ENCODE measurements at regions not wholly inside any gene's neighbourhood (a gene's known extent, or its start where the extent isn't known, plus 50 kb on each side); places are given as distances from the start of the nearest gene placed in this dataset.
"Not testable (repeated sequence)": the region's sequence is repeated elsewhere in the genome, so short reads cannot be mapped to it uniquely, and the experiment has no call there.

DNA sequence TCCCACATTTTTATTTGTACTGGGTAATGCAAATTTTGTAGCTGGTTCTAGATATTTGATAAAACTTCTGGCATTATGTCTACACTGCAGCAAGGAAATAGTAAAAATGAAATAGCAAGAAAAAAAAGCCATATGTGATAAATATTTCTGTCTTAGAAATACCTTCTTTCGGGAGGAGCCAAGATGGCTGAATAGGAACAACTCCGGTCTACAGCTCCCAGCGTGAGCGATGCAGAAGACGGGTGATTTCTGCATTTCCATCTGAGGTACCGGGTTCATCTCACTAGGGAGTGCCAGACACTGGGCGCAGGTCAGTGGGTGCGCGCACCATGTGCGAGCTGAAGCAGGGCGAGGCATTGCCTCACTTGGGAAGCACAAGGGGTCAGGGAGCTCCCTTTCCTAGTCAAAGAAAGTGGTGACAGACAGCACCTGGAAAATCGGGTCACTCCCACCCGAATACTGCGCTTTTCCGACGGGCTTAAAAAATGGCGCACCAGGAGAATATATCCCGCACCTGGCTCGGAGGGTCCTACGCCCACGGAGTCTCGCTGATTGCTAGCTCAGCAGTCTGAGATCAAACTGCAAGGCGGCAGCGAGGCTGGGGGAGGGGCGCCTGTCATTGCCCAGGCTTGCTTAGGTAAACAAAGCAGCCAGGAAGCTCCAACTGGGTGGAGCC is 461.4 kb downstream of the ZWINT start:
- DNase-seq, result not testable (repeated sequence)

DNA sequence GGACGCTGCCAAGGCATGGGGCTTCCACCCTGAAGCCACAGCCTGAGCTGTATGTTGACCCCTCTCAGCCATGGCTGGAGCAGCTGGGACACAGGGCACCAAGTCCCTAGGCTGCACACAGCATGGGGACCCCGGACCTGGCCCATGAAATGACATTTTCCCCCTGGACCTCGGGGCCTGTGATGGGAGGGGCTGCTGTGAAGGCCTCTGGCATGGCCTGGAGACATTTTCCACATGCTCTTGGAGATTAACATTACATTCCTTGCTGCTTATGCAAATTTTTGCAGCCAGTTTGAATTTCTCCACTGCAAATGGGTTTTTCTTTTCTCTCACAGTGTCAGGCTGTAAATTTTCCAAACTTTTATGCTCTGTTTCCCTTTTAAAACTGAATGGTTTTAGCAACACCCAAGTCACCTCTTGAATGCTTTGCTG is 463.6 kb downstream of the ZWINT start:
- peak; percentile 55 for DNase-seq

DNA sequence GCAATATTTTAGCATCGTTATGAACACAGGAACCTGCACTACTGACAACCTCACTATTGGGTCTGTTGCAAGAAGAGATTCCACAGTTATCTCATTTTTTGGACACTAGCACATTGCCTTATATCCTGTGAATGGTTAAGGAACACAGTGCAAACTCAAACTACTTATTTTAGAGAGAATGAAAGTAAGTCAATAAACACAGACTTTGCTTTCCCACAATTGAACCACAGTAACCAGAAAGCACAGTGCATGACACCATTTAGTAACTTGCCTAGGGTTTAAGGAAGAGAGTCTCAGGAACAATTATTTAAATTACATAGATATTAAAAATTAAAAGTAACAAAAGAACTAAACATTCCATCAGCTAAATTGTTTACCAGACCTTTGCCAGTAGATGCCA is 468.8 kb downstream of the ZWINT start:
- no peak for DNase-seq

DNA sequence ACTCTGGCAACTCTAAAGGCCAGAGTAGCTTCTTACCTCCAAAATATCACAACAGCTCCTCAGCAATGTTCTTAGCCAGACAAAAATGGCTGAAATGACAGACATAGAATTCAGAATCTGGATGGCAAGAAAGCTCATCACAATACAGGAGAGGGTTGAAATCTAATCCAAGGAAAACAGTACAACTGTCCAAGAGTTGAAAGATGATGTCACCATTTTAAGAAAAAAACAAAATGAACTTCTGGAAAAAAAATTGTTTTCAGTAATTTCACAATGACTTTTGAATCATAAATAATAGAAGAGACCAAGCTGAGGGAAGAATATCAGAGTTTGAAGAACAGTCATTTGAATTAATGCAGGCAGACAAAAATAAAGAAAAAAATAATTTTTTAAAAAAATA is 479.5 kb downstream of the ZWINT start:
- no peak for DNase-seq

DNA sequence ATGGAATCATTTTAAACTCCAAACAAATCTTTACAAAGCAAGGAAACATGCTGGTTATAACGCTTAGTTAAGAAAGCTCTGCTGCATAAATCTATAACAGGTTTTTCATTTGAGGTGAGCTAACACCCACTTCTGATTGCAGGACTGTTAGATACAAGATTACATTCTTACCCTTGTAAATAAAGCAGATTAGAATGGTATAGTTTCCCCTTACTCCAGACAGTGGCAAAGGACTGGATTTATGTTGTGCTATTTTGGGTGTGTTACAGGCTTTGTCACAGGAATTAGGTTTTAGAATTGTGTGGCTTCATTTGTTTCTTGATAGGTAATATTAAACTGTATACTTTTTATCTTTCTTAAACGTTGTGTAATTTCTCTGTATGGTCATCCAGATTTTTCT is 487.6 kb downstream of the ZWINT start:
- DNase-seq, result no peak

DNA sequence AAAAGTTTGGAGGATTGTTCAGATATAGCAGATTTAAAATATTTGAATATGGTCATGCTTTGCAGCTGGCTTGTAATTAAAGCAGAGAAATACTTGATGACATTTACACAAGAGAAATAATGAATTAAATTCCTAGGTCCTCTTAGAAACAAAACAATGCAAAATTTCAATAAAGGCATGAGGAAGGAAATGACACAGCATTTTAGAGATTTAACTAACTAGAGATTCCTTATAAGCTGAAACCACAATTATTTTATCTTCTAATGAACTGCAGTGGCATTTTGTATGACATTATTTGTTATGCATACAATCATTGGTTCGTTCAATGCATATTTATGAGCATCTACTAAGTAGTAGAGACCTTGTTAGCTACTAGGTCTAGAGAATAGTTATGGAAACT is 490.9 kb downstream of the ZWINT start:
- no peak for DNase-seq

DNA sequence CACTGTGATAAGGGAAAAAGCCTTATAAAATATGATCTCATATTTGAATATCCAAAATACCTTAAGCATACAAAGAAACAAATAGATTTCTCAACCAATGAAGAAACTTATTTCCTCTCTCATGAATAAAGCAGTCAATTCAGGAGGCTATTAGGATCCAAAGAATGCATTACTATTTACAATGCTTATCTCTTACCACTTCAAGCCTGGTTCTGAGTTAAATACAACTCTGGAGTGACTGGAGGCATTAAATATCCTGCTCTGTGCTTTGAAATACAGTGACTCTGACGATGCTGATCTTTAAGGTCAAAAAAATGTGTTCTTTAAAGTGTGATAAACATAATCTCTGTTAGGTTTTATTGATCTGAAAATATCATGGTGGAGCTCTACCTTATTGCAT is 493.2 kb downstream of the ZWINT start:
- no peak for DNase-seq

DNA sequence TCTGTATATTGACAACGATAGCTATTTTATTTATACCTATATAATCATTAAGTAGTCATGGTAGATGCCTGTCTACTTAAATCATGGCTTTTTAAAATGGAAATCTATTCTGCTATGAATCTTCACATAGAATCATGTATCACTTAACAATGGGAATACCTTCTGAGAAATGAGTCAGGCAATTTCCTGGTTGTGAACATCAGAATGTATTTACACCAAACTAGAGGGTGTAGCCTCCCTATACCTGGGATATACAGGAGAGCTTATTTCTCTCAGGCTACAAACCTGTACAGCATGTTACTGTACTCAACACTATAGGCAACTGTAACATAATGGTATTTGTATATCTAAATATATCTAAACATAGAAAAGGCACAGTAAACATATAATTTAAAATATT is 502.3 kb downstream of the ZWINT start:
- no peak for DNase-seq

DNA sequence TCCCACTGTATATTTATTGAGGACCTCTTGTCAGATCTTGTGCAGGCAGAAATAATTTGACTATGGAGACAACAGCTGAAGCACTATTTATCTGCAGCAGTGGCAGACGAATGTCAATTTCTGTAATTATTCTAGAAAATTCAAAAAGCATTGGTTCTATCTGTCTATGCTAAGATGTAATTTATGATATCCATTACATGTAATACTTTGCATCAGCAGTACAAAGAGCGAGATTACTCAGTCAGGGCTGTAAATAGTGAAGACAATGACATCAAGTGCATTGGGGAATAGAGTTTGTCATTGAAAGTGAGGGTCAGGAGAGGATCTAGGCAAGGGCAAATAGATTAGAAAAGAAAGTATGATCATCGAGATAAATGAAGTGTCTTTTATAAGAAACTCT is 508.2 kb downstream of the ZWINT start:
- DNase-seq, result no peak

DNA sequence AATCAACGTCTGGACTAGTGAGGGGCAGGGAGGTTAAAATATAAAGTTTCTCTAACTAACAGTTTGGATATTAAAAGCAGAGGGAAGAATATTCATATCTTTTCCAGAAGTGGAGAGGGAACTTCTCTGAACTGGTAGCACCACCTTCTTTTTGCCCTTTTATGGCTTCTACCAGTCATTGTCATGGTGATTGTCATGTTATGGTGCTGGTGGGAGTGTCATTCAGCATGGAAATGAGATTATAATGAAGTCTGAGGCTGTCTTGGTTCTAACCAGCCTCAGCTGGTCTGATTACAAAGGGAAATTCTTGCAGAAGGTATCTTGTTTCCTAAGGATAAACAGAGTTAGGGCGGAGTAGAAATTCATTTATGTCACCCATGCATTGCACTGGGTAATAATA is 523.8 kb downstream of the ZWINT start:
- DNase-seq, result no peak

DNA sequence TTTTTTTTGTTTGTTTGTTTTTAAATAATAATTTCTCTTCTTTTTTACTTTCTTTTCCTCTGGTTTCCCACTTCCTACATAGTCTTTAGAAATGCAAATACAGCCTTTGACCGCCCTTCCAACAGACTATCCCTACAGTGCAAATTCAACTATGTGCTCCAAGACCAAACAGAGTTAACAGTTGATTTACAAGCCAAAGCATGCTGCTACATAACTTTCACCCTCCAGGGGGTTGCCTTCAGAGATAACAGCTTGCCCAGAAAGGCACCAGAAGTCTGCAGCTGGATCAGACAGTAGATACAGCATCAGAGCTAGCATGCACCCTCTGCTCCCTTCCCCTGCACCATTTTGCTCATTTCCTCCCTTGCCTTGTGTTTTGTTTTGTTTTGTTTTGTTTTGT is 539.0 kb downstream of the ZWINT start:
- DNase-seq, result no peak

DNA sequence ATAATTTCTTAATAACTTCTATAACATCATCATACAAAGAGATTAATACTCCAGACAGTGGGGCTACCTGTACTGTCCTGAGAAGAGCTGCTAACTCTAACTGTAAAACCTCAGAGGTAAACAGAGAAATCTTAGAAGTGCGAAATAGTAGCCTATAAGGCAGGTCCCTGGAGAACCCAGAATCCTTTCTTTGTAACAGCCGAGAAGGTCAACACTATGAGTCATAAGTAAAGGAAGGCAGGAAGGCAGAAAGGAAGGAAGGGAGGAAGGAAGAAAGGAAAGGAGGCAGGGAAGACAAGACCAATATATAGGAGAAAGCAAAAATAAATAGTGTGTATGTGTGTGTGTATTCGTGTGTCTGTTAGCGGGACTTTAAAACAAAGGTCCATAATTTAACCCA is 540.6 kb downstream of the ZWINT start:
- no peak for DNase-seq

DNA sequence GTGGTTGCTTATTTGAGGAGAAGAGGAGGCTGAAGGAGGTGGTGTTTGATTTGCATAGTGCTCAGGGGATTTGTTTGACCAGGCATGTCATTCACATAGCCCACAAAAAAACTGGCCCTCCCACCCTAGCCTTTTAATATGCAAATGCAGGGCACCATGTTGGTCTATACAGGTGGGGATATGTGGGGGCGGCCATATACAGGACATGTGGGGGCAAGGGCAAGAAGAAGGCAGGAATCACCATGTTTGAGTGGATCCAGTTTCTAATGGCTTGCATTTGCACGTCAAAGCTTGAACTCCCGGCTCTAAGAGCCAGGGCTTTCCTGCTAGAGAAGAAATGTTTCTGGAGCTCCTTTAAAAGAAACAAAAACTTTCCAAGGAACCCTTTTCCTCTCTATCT is 541.0 kb downstream of the ZWINT start:
- DNase-seq, result no peak

DNA sequence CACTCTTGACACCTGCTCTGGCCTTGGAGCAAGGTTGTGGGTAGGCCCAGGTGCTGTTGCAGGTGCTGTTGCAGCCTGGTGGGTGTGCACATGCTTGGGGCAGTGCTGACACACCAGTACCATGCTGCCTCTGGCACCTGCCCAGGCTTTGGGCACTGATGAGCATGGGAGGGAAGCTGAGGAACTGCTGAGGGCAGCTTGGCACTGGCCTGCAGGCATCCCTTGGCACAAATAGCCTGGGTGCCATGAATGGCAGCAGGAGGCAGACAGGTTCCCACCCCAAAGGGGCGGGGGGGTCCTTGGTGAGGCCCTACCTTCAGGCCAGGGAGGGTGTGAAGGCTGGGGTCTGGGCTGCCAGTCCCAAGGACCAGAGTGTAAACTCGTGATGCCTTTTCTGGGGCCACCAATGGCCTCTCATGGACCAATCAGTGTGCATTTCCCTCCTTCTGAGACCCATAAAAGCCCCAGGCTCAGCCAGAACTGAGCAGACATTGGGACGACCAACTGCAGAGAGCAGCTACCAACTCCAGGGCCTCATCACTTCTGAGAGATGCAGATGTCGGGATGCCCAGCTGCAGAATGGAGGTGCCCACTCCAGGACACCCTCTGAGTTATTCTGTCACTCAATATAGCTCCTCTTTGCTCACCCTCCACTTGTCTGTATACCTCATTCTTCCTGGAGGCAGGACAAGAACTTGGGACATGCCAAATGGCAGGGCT is 547.4 kb downstream of the ZWINT start:
- DNase-seq, result no peak

DNA sequence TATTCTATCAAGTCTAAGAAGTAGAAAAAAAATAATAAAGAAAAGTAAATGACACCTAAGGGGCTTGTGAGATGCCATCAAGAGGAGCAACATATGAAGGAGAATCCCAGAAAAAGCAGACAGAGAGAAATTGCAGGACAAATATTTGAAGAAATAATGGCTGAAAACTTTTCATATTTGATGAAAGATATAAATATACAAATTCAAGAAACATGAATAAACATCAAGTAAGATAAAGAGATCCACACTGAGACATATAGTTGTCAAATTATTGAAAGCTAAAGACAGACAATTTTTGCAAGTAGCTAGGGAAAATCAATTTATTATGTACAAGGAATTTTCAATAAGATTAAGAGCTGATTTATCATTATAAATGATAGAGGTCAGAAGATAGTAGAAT is 558.0 kb downstream of the ZWINT start:
- DNase-seq, result no peak

DNA sequence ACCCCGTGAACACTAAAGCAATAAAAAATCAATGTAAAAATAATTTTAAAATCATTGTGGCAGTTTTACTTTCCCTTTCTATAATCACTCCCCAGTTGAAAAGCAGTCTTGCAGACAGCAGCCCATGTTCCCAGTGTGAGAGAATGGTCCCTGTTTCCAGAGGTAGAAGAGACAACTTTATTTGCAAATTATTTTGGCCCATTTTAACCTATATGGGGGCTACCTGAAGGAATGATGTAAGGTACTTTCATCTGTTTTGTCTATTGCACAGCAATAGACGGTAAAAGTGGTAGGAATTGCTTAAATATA is 559.8 kb downstream of the ZWINT start:
- no peak for DNase-seq

DNA sequence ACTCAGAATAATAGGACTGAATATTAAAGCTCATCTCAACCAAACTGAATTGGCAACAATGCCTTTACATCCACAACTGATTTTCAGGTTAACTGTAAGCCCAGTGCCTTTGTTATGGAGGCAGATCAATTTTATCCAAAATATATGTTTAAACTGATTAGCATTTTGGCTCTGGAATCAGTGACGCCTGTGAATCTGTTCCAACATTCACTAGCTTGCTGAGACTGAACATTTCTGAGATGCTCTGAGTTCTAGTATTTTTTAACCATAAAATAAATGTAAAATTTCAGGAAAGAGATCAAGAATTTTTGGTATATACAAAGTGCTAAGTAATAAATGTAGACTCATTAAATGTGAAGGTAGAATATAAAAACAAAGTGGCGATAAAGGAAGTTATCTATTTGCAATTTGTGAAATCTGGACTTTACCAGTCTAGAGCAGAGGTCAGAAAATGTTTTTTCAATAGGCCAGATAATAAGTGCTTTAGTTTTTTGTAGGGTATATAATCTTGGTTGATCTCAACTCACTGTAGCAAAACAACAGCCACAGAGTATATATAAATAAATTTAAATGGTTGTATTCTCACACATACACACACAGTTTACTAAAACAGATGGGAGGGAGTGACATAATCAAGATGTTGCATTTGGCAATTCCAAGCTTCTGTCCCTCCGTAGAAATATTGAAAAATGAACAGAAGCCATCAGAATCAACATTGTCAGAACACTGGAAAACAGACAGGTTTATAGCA is 560.3 kb downstream of the ZWINT start:
- DNase-seq, result peak; percentile 3

DNA sequence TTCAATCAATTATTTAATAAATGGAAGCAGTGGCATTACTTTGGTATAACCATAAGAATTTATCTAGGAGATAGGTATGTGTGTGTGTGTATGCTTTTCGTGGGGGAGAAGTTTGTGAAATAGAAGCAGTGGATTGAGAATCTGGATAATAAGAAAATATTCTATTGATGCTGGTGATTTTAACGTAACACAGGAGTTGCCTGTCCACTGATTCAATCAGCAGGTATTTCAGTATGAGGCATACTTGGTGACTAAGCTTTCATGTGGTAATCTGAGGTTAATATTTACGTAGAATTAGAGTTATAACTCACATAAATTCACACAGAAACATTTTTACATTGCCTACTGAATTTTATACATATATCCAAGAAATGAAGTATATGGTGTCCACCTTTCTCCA is 568.0 kb downstream of the ZWINT start:
- no peak for DNase-seq

DNA sequence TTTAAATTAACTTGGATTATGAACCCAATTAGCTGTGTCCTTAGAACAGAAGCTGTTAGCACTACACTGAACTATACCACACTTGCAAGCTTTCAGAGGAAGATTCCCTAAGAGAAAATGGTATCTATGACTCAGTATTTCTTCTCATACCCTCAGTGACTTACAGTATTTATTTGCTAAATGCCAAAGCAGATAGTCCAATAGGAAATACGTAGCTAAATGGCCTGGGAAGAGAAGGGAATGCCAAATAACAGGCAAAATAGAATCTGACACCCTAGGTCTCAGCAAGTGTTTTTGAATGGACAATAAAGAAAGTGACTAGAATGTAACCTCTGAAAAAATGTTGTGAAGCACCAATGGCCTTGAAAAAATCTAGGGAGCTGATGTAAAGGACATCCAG is 570.8 kb downstream of the ZWINT start:
- DNase-seq, result not testable (repeated sequence)

DNA sequence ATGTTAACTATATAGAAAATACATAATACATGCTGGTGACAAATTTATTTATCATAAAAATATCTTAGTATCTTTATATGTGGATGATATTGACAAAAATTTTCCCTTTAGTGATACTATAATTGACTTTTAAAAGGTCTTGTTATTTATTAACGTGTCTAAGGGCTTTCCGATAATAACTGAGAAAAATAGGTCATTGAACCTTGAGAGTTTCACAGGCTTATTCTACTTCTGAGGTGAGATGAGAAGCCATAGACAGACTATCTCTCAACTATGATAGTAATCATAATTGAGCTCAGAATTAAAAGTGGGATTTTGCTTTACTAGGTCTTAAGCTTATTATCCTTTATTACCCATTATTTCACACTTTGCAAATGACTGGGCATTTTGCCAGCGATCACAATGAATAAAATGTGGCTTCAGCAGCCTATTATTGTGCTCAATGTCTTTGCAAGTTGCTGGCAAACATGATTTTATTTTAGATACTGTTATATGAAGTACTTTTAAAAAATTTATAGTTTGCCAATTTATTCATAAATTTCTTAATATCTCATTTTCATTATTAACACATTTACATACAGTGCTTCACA is 574.5 kb downstream of the ZWINT start:
- no peak for DNase-seq

DNA sequence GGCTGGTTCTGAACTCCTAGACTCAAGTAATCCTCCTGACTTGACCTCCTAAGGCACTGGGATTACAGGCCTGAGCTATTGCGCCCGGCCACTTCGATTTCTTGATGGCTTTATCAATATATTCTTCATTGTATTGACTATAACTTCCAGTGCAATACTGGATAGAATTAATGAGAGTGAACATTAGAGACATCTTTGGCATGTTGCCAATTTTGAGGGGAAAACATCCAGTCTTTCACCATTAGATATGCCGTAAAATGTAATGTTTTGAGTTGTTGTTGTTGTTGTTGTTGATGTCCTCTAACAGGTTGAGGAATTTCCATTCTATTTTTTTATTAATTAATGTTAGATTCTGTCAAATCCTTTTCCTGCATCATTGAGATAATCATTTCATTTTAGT is 578.9 kb downstream of the ZWINT start:
- DNase-seq, result no peak

DNA sequence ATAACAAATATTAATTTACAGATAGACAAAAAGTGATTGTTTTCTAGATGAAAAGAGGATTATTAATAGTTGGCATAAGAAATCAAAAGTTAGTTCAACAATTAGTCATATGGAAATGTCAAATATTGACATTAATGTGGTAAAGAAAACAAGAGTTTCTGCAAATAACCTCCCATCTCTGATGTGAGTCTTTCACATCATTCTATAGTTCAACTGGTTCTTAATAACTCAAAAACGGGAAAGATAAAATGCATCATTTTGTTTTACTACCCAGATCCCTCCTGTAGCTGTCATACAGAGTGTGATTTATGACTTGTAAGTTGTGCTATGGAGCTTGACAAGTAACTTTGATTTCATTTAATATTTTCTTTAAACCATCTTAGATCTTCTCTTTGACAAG is 594.8 kb downstream of the ZWINT start:
- no peak for DNase-seq

DNA sequence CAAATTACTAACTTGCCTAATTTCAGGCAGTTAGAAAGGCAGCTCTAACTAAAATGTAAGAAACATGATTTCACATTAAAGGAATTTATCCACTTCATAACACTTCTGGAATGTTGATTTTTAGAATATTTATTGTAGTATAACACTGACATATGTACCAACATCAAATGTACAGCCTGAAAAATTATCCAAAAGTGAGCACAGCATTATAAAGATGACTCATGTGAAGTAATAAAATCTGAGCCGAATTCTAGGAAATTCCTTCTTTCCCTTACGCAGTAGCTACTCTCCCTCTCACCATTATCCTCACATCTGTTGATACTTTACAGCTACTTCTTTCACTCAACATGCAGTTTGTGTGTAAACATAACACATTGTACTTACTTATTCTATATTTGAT is 610.6 kb downstream of the ZWINT start:
- DNase-seq, result no peak
